SKM-1 treated with dmso at 0.1 percent for 144 hours (cell line): ENCODE measurements at regions not wholly inside any gene's neighbourhood (a gene's known extent, or its start where the extent isn't known, plus 50 kb on each side); places are given as distances from the start of the nearest gene placed in this dataset.
"Not testable (repeated sequence)": the region's sequence is repeated elsewhere in the genome, so short reads cannot be mapped to it uniquely, and the experiment has no call there.

Experiments used
- DNase-seq: peaks from one replicate; lab custom pipeline; 2025; ENCODE audit not compliant: unreplicated experiment; lab: John Stamatoyannopoulos, UW

- no peak for DNase-seq
Observed at GRCh38 chr13:71382285-71382684, 484.7 kb downstream of the DACH1 start.

- DNase-seq = no peak
Observed at GRCh38 chr13:71380191-71380590, 486.8 kb downstream of the DACH1 start.

GRCh38 chr13:71378961-71379905 is 487.8 kb downstream of the DACH1 start:
- DNase-seq = no peak

GRCh38 chr13:71374471-71375049 is 492.4 kb downstream of the DACH1 start:
- no peak for DNase-seq

- DNase-seq = no peak
Observed at GRCh38 chr13:71368336-71368735, 498.7 kb downstream of the DACH1 start.

- DNase-seq = no peak
Observed at GRCh38 chr13:71360041-71360440, 507.0 kb downstream of the DACH1 start.

GRCh38 chr13:71359641-71360040 is 507.4 kb downstream of the DACH1 start:
- no peak for DNase-seq

- no peak for DNase-seq
Observed at GRCh38 chr13:71358218-71358617, 508.8 kb downstream of the DACH1 start.

- no peak for DNase-seq
Observed at GRCh38 chr13:71355010-71355409, 512.0 kb downstream of the DACH1 start.

- DNase-seq = no peak
Observed at GRCh38 chr13:71350886-71351285, 516.1 kb downstream of the DACH1 start.

GRCh38 chr13:71345856-71346255 is 521.1 kb downstream of the DACH1 start:
- not testable (repeated sequence) for DNase-seq

- no peak for DNase-seq
Observed at GRCh38 chr13:71339736-71340135, 527.3 kb downstream of the DACH1 start.

GRCh38 chr13:71339005-71339404 is 528.0 kb downstream of the DACH1 start:
- DNase-seq = no peak

GRCh38 chr13:71338070-71338469 is 528.9 kb downstream of the DACH1 start:
- DNase-seq = no peak

- DNase-seq = no peak
Observed at GRCh38 chr13:71327266-71327665, 539.7 kb downstream of the DACH1 start.

- DNase-seq = no peak
Observed at GRCh38 chr13:71325556-71325955, 541.4 kb downstream of the DACH1 start.

GRCh38 chr13:71323266-71323665 is 543.7 kb downstream of the DACH1 start:
- no peak for DNase-seq

GRCh38 chr13:71320452-71320851 is 546.6 kb downstream of the DACH1 start:
- peak; percentile 39 for DNase-seq

- no peak for DNase-seq
Observed at GRCh38 chr13:71316792-71317363, 550.1 kb downstream of the DACH1 start.

GRCh38 chr13:71312923-71313322 is 554.1 kb downstream of the DACH1 start:
- no peak for DNase-seq

- no peak for DNase-seq
Observed at GRCh38 chr13:71309905-71310304, 557.1 kb downstream of the DACH1 start.

GRCh38 chr13:71306821-71307220 is 560.2 kb downstream of the DACH1 start:
- no peak for DNase-seq
